ENCODE measurements at regions not wholly inside any gene's neighbourhood (a gene's known extent, or its start where the extent isn't known, plus 50 kb on each side); places are given as distances from the start of the nearest gene placed in this dataset.

GRCh38 chr4:38292529-38292928 lies 332.3 kb downstream of the PTTG2 start:
- no TSS peak for BruUV-seq (replicated peaks)
- H3K27me3 ChIP-seq (replicated peaks; ENCODE audit: insufficient read depth, low read depth, low read length, poor library complexity) = no peaks in the 10 kb centered on the region
- H3K4me1 ChIP-seq (ENCODE audit: insufficient read depth, low read length, poor library complexity, severe bottlenecking) = no peaks in the 10 kb centered on the region
- peak; percentile 43 for DNase-seq (ENCODE audit: low spot score)
- H3K27ac ChIP-seq (ENCODE audit: low read depth, low read length, poor library complexity, severe bottlenecking) = no peak overlapping the region
- no peak overlapping the region for H3K4me3 ChIP-seq (ENCODE audit: low read depth, low read length, poor library complexity, severe bottlenecking)
- no peaks in the 10 kb centered on the region for H3K36me3 ChIP-seq (ENCODE audit: insufficient read depth, low read length, poor library complexity, severe bottlenecking)
- TF ChIP-seq EZH2 (IDR thresholded peaks at IDR 0.05; ENCODE audit: borderline replicate concordance, low read depth, low read length, poor library complexity, severe bottlenecking) = no peak
- TF ChIP-seq CTCF (conservative IDR thresholded peaks at IDR 0.05; ENCODE audit: low read depth, low read length) = no peak
- peaks cover 11% of the 10 kb centered on the region for H3K9me3 ChIP-seq (ENCODE audit: low read depth, low read length, poor library complexity, severe bottlenecking)
- ChIA-PET CTCF (interaction anchor here (0.7 kb wide), 1 partner anchor 27 kb away, joined by 3 read pairs; no protein-coding TSS in a partner anchor), POLR2A (ENCODE audit: low non-redundant PET) (no interaction called here)
- intact Hi-C loops (cut with micrococcal nuclease; ENCODE audit: unreplicated experiment) = no loop called here

GRCh38 chr4:38294238-38294637 lies 334.0 kb downstream of the PTTG2 start:
- intact Hi-C loops (cut with micrococcal nuclease; ENCODE audit: unreplicated experiment) = no loop called here
- TF ChIP-seq EZH2 (IDR thresholded peaks at IDR 0.05; ENCODE audit: borderline replicate concordance, low read depth, low read length, poor library complexity, severe bottlenecking) (no peak), CTCF (conservative IDR thresholded peaks at IDR 0.05; ENCODE audit: low read depth, low read length) (no peak)

GRCh38 chr4:38297061-38297460 lies 336.9 kb downstream of the PTTG2 start:
- H3K27ac ChIP-seq (ENCODE audit: low read depth, low read length, poor library complexity, severe bottlenecking) = no peak overlapping the region
- no peaks in the 10 kb centered on the region for H3K27me3 ChIP-seq (replicated peaks; ENCODE audit: insufficient read depth, low read depth, low read length, poor library complexity)
- no peaks in the 10 kb centered on the region for H3K4me1 ChIP-seq (ENCODE audit: insufficient read depth, low read length, poor library complexity, severe bottlenecking)
- TF ChIP-seq CTCF (conservative IDR thresholded peaks at IDR 0.05; ENCODE audit: low read depth, low read length) (no peak), EZH2 (IDR thresholded peaks at IDR 0.05; ENCODE audit: borderline replicate concordance, low read depth, low read length, poor library complexity, severe bottlenecking) (no peak)
- ChIA-PET POLR2A (ENCODE audit: low non-redundant PET) (no interaction called here), CTCF (no interaction called here)
- intact Hi-C loops (cut with micrococcal nuclease; ENCODE audit: unreplicated experiment) = no loop called here
- no peak for DNase-seq (ENCODE audit: low spot score)
- H3K36me3 ChIP-seq (ENCODE audit: insufficient read depth, low read length, poor library complexity, severe bottlenecking) = no peaks in the 10 kb centered on the region
- no TSS peak for BruUV-seq (replicated peaks)
- peaks cover 20% of the 10 kb centered on the region for H3K9me3 ChIP-seq (ENCODE audit: low read depth, low read length, poor library complexity, severe bottlenecking)
- H3K4me3 ChIP-seq (ENCODE audit: low read depth, low read length, poor library complexity, severe bottlenecking) = no peak overlapping the region

More at GRCh38 chr4:38294238-38294637, 334.0 kb downstream of the PTTG2 start:
- H3K27ac ChIP-seq (ENCODE audit: low read depth, low read length, poor library complexity, severe bottlenecking) = no peak overlapping the region
- ChIA-PET POLR2A (ENCODE audit: low non-redundant PET) (no interaction called here), CTCF (no interaction called here)
- DNase-seq (ENCODE audit: low spot score) = no peak
- H3K4me3 ChIP-seq (ENCODE audit: low read depth, low read length, poor library complexity, severe bottlenecking) = no peak overlapping the region
- BruUV-seq (replicated peaks) = no TSS peak
- no peaks in the 10 kb centered on the region for H3K4me1 ChIP-seq (ENCODE audit: insufficient read depth, low read length, poor library complexity, severe bottlenecking)
- H3K9me3 ChIP-seq (ENCODE audit: low read depth, low read length, poor library complexity, severe bottlenecking) = peaks cover 13% of the 10 kb centered on the region
- H3K27me3 ChIP-seq (replicated peaks; ENCODE audit: insufficient read depth, low read depth, low read length, poor library complexity) = no peaks in the 10 kb centered on the region
- H3K36me3 ChIP-seq (ENCODE audit: insufficient read depth, low read length, poor library complexity, severe bottlenecking) = no peaks in the 10 kb centered on the region

All from A673 (cell line).